ENCODE measurements at regions not wholly inside any gene's neighbourhood (a gene's known extent, or its start where the extent isn't known, plus 50 kb on each side); places are given as distances from the start of the nearest gene placed in this dataset.
A peak's percentile ranks its signal among the peaks of the same experiment; 100 is the strongest.
"Not testable (repeated sequence)": the region's sequence is repeated elsewhere in the genome, so short reads cannot be mapped to it uniquely, and the experiment has no call there.

DNA sequence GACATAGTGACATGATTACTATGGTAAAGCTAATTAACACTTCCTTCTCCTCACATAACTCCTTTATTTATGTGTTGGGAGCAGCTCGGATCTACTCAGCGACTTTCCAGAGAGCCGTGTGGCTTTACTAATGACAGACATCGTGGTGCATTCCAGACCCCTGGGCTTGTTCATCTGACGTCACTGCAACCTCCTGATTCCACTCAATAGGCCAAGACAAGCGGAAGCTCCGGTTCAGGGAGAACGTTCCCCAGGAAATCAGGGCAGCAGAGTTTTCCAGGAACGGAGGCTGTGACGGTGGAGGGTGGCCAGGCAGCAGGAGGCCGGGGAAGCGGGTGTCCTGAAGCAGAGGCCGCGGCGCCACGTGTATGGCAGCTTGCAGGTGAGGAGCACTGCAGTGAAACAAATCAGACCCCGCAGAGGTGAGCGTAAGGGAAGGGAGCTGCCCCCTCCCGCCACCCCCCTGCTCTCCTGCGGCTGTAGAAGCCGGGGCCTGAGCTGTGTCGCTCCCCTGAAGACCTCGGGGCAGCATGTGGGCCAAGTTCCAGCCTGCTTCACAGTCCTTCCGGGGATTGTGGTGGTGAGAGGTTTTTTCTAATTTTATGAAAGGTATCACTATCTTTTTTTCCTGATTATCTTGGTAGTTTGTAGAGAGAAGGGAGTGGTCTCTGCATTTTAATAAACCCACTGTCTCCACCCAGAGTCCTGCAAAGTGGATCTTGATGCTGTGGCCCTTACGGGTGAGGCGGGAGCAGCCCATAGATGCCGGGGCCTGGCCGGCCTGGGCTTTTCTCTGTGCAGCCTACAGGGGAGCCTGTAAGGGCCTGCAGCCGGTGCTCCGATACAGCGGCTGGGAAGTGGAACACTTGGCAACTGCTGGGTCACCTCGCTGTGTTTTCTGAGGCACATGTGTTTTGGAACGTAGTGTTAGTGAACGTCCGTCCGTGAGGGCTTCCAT lies 220.4 kb upstream of the IRX4 start:
- no peak for DNase-seq (ENCODE audit: low read depth)

DNA sequence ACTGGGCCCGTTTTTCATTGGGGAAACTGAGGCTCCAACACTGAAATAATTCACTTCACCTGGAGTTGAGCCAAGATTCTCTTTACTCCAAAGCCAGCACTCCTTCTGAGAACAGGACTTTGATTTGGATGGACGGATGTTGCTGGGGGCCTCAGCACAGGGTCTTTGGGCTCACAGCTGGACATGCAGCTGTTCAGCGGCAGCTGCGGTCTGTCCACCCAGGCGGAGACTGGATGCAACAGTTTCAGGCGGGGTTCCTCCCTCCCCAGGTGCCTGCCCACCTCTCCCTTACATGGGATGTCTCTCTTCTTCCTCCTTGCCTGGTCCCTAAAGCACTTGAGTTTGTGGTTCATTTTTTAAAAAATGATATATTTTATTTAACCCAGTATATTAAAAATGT lies 219.0 kb upstream of the IRX4 start:
- no peak for DNase-seq (ENCODE audit: low read depth)

DNA sequence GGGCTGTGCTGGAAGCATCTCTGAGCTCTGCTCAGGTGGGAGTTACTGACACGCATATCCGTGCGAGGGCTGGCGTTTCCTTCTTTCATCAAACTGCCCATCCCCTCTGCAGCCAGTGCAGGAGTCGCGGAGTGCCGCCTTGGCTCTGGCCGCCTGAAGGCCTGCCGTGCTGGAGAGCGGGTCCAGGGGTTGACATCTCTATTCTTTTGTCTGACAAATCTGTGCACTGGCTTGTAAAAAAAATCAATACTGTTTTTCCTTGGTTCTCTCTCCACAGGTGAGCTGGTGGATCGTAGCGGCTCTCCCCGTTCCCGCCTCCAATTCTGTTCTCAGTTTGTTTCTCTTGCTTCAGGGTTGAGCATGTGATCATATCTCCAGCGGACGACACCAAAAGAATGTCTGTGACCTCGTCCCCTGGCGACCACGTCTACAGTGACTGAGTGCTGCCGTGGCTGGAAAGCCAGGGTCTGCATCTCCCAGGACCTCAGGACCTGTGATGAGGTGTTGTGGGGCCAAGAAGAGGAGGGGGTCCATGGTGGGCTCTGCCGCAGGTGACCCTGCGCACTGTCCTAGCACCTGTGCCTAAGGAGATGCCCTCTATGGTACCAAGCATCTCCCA lies 214.3 kb upstream of the IRX4 start:
- no peak for DNase-seq (ENCODE audit: low read depth)

DNA sequence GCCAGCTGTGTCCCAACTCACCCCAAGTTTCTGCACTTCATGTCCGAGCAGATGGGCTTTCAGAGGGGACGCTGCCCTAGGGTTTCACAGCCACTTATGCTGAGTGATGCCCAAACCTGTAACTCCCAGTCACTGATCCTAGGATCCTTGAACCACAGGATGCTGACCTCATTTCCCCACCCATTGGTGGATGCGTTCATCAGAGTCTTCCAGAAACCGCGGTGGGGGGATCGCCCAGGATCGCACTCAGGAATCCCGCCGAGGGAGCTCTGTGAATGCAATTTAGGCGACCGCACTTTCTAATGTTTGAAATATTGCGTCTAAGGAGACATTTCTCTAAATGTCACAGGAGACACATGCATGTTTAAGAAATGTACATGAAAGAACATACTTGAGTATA lies 212.3 kb upstream of the IRX4 start:
- DNase-seq (ENCODE audit: low read depth), result no peak

DNA sequence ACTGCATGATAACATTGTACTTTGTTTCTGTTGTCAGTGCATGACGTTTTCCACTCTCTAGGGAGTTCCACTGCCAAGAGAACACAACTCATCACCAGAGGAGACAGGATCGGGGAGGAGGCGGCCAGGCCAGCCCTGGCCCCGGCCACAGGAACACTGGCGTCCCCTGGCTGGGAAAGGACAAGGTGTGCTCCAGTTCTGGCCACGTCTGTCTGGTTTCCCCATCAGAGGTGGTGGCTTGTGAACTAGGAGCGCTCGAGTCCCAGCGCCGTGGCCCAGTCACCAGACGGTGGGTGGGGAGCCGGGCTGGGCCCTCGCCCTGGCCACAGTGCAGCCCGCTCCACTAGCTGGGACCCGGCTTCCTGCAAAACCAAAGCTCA lies 211.9 kb upstream of the IRX4 start:
- no peak for DNase-seq (ENCODE audit: low read depth)

DNA sequence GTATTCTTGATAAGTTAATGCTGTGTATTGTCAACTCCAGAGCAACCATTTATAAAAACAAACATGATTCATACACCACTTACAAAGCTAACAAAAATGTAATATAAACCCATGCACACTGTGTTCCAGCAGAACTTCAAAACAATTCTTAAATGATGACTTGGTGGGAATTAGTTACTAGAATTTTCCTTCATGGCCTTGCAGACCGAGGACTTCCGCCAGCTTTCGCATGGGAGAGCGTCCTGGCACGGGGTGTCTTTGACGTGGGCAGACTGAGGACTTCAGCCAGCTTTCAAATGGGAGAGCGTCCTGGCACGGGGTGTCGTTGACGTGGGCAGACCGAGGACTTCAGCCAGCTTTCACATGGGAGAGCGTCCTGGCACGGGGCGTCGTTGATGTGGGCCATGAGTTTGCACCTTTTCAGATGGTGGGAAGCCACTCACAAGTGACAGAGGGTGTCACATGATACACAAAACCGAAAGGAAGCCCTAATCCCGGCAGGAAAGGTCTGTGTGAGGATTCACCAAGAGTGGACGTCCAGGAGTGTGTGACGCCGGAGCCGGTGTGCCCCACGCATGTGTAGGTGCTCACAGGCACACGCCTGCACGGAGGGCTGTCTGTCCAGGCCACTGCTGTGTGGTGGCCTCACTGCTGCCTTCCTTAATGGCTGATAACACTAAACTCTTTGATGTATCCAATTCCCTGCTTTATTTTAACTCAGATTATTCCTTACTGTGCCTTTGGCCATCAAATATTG lies 211.3 kb upstream of the IRX4 start:
- DNase-seq (ENCODE audit: low read depth), result peak; percentile 34

DNA sequence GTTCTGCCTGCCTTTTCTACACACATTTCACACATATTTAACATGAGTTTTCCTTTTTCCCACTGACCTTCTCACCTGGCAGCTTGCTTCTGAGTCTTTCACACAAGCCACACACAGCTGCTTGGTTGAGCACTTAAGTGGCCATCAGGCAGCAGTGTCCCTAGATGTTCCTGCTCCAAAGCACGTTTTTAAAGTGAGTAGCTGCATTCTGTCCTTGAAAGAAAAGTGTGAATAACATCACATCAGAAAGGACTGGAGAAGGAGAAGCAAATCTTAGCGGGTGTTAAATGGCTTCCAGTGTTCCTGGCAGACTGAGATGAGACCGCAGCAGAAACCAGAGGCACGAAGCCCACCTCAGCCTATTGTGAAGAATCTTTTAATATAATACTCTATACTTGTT lies 209.2 kb upstream of the IRX4 start:
- DNase-seq (ENCODE audit: low read depth), result no peak

DNA sequence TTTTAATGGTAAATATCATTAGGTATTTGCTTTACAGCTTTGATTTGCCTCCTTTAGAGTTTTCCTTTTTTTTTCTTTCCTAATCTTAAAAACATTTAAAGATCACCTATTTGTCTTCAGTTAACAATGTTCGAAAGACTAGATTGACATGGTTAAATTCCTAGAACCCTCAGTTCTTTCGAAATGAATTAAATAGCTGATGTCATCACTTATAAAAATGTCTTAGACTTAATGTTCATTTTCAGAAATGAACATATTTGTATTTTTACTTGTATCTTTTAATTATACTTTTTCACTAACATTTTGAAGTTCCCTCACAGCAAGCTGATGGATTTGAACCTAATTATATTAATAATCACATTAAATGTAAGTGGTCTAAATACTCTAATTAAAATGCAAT lies 205.3 kb upstream of the IRX4 start:
- DNase-seq (ENCODE audit: low read depth), result no peak

DNA sequence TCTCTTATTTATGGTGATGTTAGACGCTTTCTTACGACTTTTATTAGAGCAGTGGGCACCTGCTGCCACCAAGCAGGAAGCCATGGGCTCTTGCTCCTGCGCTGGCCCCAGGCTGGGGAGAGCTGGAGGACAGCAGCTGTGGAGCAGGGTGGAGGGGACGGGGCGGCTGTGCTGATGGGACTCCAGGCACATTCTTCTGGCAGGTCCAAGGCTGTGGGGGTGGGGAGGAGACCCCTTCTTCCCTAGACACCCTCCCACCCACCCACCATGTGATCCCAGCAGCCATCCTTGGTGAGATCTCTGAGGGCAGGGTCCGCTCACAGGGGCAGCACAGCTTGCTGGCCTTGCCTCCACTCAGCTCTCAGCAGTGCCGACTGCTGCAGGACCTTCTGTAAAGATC lies 192.6 kb upstream of the IRX4 start:
- no peak for DNase-seq (ENCODE audit: low read depth)

DNA sequence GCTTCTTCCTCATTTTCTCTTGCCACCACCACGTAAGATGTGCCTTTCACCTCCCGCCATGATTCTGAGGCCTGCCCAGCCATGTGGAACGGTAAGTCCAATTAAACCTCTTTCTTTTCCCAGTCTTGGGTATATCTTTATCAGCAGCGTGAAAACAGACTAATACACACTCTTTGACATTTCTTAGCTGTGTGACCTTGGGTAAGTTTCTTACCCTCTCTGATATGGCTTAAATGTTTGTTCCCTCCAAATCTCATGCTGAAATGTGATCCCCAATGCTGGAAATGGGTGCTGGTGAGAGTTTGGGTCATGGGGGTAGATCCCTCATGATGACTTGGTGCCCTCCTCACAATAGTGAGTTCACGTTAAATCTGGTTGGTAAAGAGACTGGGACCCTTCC lies 188.8 kb upstream of the IRX4 start:
- DNase-seq (ENCODE audit: low read depth), result no peak

DNA sequence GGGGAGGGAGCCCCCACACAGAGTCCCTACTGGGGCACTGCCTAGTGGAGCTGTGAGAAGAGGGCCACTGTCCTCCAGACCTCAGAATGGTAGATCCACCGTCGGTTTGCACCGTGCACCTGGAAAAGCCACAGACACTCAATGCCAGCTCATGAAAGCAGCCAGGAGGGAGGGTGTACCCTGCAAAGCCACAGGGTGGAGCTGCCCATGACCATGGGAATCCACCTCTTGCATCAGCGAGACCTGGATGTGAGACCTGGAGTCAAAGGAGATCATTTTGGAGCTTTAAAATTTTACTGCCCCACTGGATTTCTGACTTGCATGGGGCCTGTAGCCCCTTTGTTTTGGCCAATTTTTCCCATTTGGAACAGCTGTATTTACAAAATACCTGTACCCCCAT lies 188.1 kb upstream of the IRX4 start:
- DNase-seq (ENCODE audit: low read depth), result not testable (repeated sequence)

DNA sequence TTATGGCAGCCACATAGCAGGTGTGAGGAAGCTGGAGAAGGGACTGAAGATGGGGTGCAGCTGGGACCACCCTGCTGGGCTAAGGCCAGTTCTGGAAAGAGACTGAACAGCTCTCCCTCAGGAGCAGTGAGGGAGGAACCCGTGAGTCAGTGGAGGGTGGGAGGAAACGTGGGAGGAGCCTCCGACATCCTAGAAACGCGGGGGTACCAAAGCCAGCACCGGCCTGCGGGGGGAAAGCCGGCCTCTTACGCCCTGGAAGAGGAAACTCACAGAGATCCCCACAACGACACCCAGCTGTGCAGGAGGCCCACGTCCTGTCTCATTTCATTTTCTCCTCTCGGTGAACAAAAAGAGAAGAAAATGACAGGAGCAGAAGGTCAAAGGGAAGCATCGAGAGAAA lies 185.8 kb upstream of the IRX4 start:
- DNase-seq (ENCODE audit: low read depth), result no peak

DNA sequence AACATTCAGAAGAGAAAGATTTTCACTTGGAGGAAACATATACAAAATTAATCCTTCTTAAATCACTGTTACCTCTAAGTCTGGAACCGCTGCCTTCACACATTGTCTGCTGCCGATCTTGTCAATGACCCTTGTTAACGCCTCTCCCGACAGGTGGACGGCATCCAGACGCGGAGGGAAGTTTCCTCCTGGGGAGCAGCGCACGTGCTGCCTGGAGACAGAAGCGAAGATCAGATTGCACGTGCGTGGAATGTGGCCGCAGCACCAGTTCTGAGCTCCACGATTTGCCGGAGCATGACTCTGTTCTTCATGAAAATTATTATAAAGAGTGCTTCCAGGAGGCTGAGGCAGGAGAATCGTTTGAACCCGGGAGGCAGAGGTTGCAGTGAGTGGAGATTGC lies 183.6 kb upstream of the IRX4 start:
- no peak for DNase-seq (ENCODE audit: low read depth)

DNA sequence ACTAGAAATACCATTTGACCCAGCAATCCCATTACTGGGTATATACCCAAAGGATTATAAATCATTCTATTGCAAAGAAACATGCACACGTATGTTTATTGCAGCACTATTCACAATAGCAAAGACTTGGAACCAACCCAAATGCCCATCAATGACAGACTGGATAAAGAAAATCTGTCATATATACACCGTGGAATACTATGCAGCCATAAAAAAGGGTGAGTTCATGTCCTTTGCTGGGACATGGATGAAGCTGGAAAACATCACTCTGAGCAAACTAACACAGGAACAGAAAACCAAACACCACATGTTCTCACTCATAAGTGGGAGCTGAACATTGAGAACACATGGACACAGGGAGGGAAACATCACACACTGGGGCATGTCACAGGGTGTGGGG lies 180.7 kb upstream of the IRX4 start:
- not testable (repeated sequence) for DNase-seq (ENCODE audit: low read depth)

DNA sequence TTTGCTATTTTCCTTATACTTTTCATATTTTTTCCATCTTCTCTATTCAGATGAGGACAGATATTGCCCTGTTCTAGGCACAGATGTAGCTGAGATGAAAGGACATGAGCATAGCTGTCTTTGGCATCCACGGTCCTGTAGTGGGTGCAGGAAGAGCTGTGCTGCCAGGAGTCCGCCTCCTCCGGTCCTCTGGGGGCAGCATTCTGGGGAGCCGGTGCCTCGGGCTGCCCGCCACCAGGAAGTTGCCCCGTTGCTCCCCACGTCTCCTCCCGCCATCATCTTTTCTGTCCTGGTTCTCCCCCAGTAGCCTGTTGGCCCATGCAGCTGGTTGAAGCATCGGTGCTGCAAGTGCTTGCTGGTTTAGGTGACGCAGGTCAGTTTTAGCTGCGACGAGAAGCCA lies 170.0 kb upstream of the IRX4 start:
- DNase-seq (ENCODE audit: low read depth), result no peak

DNA sequence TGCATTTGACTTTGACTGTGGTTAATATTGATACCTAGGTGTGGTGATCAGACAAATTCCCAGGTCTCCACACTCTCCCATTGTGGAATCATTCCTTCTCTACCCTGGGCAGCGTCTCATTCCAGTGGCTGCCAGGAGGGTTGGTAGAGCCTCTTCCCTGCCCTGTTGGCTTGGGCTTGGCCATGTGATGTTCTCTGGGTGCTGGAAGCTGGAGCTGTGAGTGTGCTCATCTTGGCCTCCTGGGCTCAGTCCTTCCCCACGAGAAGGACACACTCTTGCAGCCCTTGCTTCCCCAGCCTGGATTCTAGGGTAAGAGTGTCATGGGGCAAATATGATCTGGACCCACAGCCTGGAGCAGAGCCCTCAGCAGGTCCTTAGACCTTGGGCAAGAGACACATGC lies 167.2 kb upstream of the IRX4 start:
- no peak for DNase-seq (ENCODE audit: low read depth)

DNA sequence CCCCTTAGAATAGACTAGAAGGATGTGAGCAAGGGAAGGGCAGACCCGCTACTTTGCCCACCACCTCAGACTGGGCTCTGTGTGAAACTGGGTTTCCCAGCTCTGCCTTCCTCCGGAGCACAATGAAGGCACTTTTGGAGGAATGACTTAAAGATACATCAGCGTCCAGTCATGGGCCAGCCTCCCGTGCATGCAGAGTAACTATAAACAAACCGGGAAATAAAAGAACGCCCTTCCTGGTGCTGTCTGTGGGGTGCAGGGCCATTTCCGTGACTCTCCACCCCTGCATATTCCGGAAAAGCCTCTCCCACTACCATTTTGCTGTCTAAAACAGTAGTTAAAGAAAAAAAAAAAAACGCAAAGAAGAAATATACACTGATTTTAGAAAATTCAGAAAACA lies 165.9 kb upstream of the IRX4 start:
- DNase-seq (ENCODE audit: low read depth), result no peak

DNA sequence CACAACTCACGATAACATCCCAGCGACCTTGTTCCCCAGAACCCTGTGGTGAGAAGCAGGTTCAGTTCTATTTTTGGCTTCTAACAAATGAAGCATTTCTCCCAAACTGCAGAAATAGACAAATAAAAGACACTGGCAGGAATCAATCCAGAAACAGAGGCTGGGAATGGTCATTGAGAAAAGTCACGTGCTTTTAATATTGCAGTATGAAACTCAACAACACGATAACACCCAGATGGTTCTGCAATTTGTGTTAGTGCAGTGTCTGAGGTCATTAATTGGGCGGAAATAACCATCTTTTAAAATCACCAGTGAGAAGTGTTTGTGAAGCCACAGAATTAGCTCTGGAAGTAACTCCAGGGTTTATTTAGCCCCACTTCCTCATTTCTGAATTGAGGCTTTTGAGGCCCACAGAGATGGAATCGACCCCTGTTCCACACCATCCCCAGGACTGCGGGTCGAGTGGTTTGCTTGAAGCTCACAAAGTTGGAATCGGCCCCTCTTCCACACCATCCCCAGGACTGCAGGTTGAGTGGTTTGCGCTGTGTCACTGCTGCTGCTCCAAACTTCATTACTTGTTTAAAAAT lies 164.7 kb upstream of the IRX4 start:
- no peak for DNase-seq (ENCODE audit: low read depth)

DNA sequence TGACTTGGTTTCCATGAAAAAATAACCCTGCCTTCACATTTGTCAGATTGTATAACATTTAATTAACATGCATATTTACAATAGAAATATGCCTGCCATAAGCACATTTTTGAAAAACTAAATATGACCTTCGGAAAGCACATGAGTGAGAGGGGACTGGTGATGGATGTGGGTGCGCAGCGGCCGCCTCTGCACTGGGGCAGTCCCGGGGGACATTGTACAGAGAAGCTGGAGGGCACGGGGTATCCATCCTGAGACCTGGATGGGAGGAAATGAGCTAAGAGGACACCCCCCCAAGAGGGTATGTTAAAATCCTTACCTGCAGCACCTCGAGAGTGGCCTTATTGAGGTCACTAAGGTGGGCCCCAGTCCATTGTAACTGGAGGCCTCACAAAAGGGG lies 161.3 kb upstream of the IRX4 start:
- no peak for DNase-seq (ENCODE audit: low read depth)

DNA sequence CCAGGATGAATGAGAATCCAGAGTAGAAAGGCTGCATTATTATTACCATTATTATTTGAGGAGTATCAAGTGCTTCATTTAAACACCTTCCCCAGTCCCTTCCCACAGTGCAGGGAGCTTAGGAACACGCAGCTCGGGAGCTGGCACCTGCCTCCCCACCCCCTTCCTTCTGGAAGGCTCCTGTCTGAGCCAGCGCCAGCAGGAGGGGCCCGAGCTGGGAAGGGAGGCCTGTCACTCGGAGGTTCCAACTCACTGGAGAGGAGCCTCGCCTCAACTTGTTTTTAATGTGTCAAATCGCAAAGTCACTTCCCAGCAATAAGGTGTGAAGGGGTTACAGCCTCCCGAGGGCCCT lies 156.4 kb upstream of the IRX4 start:
- DNase-seq (ENCODE audit: low read depth), result no peak

DNA sequence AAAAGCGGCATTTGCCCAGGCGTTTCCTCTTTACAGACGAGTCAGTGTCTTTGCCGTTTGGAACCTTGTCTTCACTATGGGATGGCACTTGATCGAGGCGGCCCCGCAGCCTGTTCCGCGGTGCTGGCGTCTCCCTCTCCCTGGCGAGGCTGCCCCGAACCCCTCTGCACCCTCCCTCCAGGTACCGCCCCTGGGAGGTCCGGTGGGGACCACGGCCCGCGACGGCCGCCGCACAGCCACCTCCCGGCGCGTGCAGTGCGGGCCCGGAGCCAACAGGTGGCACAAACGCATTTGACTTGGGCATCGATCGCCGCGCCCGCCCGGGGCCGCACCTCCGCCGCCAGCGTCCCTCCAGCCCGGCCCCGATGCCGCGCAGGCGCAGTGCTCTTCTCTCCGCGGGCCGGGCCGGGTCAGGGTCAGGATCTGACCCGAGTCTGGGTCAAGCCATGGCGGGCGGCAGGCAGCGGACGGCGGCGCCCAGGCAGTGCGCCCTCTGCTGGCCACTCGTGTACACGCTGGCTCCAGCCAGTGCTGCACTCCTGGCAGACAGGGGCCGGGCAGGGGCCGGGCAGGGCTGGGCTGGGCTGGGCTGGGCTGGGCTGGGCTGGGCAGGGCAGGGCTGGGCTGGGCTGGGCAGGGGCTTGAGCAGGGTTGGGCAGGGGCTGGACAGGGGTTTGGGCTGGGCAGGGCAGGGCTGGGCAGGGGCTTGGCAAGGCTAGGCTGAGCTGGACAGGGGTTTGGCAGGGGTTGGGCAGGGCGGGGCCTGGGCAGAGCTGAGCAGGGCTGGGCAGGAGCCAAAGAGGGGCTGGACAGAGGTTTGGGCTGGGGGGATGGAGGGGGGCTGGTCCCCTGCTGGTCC lies 155.8 kb upstream of the IRX4 start:
- peak; percentile 10 for DNase-seq (ENCODE audit: low read depth)

DNA sequence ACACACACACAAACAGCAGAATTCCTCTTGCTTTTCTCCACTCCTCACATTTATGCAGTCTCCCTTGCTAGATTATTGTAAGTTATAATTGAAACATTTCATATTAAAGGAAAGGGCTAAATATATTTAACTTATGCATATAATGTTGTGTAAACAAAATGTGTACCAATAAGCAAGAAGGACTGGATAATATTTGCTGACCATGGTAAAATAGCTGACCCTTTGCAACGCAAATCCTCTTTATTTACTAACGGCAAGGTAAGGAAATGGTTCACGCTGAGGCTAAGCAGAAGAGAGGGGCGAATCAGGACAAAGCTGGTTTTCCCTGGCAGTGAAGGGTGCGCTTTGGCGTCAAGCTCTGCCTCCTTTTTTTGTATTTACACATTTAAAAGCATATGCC lies 154.2 kb upstream of the IRX4 start:
- no peak for DNase-seq (ENCODE audit: low read depth)
